NK-92 treated with Interleukin-12 subunit alpha and Interleukin-12 subunit beta, amount 100 ng/mL, for 24 hours (cell line): ENCODE measurements at regions not wholly inside any gene's neighbourhood (a gene's known extent, or its start where the extent isn't known, plus 50 kb on each side); places are given as distances from the start of the nearest gene placed in this dataset.
"Not testable (repeated sequence)": the region's sequence is repeated elsewhere in the genome, so short reads cannot be mapped to it uniquely, and the experiment has no call there.

Source experiments
- DNase-seq: peaks from one replicate; lab custom pipeline; 2025; lab: John Stamatoyannopoulos, UW

DNA sequence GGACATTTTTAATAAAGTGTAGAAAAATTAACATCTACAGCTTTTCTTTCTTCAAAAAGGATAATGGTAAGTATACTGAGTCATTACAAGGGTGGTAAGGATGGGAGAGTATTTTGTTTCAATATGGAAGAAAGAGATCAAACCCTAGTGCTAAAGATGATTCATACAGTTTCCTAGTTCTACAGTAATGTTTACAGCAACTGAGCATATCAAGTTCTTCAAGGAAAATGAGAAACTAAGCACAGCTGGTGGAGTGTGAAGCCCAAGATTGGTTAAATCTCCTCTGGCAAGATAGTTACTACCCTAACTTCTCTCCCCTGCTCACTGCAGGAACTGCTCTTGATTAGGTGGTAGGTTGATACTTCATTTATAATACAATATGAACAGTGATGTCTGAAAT, 467.5 kb downstream of the XIRP2 start:
- no peak for DNase-seq

DNA sequence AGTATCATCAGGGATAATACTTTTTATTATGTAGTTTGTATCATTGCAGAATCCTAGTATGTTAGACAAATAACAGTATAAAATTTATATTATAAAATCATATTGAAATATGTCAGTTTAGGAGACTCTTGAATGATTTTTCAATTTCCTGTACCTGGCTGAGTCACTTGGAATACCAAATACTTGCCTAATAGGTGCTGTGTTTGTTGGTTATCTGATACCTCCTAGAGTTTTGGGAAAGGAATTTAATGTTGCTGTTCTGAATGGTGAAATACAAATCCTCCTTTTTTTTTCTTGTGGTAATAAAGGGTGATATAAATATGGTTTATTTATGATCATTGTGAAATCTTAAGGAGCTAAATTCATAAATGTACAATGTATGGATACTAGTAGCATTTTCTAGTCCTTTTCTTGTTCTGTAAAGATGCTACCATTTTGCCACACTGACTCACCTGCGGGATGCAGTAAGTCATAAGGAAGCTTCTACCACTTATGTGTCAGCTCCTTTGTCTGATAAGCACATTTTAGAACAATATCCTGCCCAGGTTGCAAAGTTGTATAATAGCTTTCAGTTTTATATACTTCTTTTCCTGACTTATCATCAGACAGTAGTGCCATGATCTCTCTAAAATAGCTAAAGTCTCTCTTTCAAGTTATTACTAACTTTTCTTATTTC, 465.5 kb downstream of the XIRP2 start:
- no peak for DNase-seq

DNA sequence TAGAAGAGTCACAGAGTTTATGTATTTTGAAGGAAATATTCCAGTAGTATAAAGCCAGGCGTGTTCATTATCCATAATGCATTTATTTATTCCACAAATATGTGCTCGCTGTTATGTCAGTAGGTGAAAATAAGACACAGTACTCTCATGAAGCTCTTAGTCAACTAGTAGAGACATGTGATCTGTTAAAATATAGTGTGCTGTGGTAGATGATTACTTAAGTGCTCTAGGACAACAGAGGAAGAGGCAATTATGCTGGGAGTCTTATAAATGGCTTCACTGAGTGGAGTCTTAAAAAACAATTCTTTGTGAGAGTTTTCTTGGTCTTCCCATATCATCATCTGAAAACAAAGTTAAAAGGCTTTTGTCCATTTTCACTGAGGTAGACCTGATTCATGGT, 457.3 kb downstream of the XIRP2 start:
- no peak for DNase-seq

DNA sequence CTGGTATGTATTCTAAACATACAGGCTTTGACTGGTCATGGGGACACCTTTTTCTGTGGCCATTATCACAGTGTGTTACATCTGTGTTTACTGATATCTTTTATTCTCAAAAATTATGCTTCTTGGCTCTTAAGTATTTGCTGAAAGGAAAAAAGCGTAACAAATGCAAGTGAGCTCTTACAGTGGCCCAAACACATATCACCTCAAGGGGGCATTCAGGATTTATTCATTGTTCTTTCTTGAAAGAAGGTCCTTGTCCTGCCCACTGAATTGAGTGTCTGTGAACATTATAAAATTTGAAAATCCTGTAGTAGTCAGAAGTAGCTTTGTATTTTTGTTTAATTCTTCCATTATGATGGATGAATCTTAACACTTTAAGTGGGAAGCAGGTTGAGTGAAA, 454.5 kb downstream of the XIRP2 start:
- DNase-seq: no peak

DNA sequence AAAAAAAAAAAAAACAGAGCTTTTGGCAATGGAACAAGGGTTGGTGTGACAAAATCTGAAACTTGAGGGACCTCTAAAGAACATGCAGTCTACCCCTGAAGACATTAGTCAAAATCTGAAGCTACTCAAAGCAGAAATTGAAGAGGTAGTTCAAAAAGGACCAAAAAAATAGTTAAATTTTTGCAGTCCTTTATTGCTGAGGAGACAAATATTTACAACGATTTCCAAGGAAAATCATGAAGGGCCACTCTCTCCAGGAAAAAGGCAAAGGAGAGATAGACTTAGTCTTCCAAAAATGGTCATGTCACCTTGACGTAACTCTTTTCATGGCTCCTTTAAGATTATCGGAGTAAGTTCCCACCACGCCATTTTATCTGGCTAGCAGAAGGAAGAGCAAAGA, 452.0 kb downstream of the XIRP2 start:
- DNase-seq: no peak

DNA sequence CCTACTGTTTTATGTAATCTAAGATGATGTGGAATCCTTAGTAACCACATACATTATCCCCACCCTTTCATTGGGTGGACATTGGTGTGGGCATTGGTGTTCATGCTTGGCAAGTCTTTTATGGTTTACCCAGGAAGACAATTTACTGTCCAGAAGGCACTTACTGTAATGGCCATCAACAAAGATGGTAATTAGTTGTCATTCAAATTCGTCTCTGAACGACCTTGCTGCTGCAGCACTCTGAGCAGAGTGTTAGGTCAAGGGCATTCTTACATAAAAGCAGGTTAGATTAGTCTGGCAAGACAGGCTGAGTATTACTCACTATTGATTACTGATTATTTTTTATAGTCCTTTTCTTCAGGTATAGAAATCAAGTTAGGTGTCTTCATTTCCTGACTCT, 447.9 kb downstream of the XIRP2 start:
- DNase-seq: no peak

DNA sequence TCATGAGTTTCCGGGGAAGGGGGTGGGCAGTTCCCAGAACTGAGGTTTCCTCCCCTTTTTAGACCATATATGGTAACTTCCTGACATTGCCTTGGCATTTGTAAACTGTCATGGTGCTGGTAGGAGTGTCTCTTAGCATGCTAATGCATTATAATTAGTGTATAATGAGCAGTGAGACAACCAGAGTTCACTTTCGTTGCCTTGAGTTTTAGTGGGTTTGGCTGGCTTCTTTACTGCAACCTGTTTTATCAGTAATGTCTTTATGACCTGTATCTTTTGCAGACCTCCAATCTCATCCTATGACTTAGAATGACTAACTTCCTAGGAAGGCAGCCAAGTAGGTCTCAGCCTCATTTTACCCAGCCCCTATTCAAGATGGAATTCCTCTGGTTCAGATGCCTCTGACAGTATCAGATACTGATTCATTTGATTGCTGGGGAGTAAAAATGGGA, 447.3 kb downstream of the XIRP2 start:
- DNase-seq: no peak

DNA sequence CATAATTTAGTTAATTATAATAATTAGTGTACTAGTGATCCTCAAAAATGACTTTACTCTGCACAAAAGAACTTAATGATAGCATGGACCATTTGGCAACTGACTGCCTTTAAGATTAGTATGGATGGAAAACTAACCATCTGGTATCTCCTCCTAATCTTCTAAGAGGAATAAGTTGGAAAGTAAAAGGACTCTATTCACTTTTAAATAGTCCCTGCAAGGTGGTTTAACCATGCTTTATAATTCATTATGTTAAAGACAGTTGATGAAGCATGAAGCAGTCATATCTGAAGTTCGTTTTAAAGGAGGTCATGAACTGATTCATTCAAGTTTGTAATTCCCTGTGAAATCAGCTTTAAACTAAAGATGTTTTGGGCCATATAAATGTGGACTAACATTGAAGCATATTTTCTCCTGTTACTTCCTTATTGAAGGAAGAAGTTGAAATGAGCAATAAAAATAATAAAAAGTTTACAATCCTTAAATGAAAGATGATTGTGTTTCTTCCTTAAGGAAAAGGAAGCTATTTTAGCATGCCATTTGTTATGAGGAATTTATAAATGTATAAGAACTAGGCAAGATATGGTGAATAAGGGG, 446.0 kb downstream of the XIRP2 start:
- no peak for DNase-seq

DNA sequence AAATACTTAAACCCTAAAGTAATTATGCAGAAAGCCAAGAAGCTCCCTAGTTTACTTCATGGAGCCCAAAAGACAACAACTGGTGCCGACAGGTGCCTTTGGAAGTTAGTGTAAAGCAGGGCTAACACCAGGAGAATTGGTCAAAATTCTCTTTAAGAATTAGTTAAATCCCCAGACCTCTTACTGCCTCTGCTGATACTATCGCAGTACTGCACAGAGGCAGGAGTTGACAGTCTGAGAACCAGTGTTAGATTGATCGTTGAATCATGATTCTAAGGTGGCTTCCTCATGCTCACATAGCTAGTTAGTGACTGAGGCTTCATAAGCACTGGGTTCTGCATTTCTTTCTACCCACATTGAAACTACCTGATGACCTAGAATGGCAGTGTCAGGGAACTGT, 445.0 kb downstream of the XIRP2 start:
- no peak for DNase-seq

DNA sequence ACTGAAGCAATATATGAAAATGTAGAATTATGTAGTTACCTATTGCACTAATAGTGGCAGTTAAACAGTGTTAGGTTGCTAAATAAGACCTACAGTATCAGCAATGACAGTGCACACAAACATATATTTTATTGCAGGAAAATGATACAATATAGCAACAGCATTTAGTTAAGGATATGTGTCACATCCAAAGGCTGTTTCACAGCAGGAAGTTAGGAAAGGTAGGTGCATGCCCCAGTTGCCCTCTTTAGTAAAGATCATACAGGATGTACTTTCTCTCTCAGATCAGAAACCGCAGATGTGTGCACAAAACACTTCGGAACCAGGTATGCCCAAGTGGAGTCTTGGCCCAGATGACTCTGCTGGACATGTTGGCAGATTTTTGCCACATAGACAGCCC, 444.1 kb downstream of the XIRP2 start:
- no peak for DNase-seq

DNA sequence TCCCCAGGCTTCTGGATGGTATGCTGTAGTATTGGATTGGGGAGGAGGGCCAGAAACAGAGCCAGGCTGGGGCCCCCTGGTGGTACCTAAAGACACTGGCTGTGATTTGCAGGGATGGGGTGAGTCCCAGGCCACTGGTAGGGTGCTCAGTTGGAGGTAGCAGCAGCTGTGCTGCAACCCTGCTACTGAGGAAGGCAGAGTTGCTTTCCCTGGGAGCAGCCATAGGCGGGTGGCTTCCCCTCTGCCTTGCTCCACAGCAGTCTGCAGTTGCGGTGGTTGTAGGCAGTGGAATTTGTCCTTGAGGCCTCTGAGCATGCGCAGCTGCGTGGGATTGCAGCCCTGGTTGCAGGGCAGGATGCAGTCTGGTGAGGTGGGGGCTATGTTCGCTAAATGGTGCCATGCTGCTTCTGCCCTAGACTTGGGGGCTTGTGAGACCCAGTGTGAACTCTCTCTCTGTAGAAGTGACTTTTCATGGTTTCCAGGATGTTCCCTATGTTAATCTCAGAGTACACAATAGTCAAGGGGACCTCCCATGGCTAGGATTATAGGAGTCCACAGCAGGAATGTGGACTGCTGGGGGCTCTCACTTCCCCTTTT, 443.5 kb downstream of the XIRP2 start:
- no peak for DNase-seq

DNA sequence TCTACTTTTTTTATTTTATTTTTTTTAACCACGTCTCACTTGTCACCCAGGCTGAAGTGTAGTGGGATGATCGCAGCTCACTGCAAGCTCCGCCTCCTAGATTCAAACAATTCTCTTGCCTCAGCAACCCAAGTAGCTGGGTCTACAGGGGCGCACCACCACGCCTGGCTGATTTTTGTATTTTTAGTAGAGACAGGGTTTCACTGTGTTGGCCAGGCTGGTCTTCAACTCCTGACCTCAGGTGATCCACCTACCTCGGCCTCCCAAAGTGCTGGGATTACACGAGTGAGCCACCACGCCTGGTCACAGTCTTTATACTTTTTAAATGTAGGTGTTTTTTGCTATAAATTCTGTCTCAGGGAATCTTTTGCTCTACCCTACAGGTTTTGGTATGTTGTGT, 440.5 kb downstream of the XIRP2 start:
- DNase-seq: not testable (repeated sequence)

DNA sequence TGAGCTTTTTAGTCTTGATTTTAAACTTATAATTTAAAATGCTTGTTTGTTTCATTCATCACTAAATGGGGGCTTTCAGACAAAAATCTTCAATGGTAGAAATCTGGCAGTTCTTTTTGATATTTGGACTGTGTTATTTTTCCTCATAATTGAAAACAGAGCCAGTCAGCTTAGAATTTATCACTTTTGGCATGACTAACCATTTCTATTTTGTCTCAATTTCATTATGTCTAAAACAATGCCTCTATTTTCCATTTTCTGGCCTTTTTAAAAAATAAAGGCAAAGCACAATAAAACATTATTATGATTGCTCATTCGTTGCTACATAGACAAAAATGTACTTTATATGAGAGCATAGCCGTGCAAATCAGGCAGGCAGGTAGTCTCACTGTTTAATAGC, 434.5 kb downstream of the XIRP2 start:
- no peak for DNase-seq

DNA sequence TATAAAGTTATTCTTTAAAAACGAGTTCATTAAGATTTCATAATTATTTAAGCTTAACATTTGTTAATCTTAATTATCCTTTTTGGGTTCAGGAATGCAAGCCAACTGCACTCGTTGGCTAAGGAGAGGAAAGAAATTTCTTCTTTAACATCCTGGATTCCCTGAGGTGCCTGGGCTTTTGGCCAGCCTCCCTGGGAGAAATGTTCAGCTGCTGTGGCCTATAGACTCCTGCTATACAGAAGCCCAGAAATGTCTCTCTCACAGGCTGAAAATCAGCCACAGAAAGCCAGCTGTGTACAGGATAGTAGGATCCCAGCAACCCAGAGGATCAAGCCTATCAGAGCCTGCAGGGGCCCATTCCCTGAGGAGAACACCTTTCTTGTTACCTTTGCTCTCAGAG, 430.3 kb downstream of the XIRP2 start:
- DNase-seq: no peak

DNA sequence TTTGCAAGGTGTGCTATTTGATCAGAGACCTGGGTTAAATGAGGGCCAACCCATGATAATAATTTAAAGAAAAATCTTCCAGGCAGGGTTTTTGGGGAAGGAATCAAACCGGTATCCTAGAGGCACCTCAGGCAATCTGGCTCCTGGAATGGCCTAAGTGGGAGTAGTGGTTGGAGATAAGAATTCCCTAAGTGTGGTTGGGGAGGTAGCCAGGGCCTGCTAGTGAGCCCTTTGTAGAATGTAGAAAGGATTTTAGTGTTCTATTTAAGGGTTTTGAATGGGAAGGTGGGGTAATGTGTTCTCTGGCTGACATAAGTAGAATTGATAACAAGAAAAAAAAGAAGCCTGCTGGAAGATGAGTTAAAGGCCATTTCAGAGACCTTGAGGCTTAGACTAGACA, 422.2 kb downstream of the XIRP2 start:
- DNase-seq: no peak
